SH-SY5Y (cell line): ENCODE measurements at regions not wholly inside any gene's neighbourhood (a gene's known extent, or its start where the extent isn't known, plus 50 kb on each side); places are given as distances from the start of the nearest gene placed in this dataset.

ENCODE experiments used
- GATA2 ChIP-seq: IDR thresholded peaks from 2 replicates; pipeline ENCODE4 v1.6.1; 2011; ENCODE audit warnings: mild to moderate bottlenecking, low read depth, low read length
- GATA3 ChIP-seq: IDR thresholded peaks from 2 replicates; pipeline ENCODE4 v1.6.1; 2011; ENCODE audit warnings: low read depth, mild to moderate bottlenecking, low read length, moderate library complexity

DNA sequence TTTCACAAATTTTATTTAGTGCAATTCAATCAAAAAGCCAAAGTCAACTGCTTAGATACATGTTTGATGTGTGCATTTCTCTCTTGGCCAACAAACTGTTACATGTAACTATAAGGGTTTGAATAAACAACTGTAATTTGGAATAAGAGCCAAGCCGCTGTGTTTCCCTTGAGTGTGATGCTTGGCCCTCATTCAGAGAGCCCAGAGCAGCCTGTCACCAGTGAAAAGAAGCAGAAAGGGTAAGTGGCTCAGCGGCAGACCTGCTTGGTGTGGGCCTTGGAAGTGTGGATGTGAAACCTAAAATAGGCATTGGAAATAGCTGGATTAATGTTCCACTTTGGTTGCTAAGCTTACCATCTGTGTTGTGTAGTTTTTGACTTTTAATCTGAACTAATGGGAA is 924.6 kb downstream of the OLFM4 start:
- TF ChIP-seq GATA3 (no peak), GATA2 (no peak)
